ENCODE measurements at regions not wholly inside any gene's neighbourhood (a gene's known extent, or its start where the extent isn't known, plus 50 kb on each side); places are given as distances from the start of the nearest gene placed in this dataset.

DNA sequence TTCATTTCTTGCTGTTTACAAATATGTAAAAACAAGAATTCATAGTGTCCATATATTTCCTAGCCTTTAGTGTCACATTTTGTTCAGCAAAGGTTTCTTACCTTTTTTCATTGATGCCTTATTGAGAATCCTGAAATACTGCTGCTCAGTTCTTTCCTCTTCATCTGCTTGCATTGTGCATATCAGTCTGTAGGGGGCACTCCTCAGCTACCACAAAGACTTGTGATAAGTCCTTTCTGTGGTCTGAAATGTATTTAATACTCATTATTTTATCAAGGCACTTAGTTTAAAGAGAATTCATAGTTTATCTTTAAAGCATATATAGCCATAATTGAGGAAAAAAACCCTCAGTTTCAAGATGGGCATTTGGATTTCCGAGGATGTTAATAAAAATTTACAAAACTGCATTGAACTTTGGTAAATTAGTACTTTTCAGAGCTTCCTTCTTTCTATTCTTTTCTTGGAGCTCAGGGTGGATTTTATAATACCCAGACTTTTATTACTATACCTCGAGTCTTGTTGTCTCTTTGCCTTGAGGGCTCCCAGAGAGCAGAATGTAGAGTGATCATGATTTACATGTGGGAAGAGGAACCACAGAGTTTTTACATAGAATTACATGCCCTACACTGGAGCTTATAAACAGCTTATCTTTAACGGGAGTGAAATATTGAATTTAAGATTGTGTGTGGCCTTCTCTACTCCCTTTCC lies 570.1 kb downstream of the PLCL1 start:
- intact Hi-C loops (cut with DNase I): no loop called here

DNA sequence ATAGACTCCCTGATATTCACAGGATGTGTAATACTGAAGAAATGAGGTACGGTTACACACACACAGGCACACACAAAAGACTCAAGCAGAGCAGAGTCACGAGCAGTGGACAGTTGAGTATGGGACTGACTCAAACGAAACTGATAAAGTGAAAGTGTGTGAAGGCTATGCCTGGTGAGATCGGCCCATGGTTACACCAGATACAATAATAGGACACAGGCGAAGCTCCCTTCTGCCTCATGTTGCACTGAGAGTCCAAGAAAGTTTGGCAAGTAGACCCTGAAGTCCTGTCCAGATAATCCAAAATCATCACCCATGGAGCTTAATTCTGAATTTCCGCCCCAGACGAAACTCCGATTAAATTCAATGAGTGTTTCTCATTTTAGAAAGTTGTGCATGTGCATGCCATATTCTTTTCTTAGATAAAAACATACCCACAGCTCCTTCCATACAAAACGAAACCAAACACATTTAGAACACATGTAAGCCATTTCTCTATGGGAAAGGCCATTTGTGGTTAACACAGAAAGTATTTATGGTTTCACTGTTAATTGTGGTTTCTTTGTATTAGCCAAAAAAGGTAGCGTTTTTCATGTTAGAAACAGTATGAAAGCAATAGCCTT lies 567.6 kb downstream of the PLCL1 start:
- H3K36me3 ChIP-seq (replicated peaks in 1 of 2): no peaks in the 10 kb centered on the region
- H3K27me3 ChIP-seq: no peaks in the 10 kb centered on the region
- H3K27ac ChIP-seq: no peak overlapping the region
- DNase-seq: no peak
- no peak overlapping the region for H3K4me3 ChIP-seq
- no peaks in the 10 kb centered on the region for H3K9me3 ChIP-seq (replicated peaks in 1 of 3)
- intact Hi-C loops (cut with DNase I): no loop called here
- H3K4me1 ChIP-seq (replicated peaks in 1 of 2): no peaks in the 10 kb centered on the region
- no peak for TF ChIP-seq POLR2A (IDR thresholded peaks at IDR 0.05)
- TF ChIP-seq, protein P1, sequence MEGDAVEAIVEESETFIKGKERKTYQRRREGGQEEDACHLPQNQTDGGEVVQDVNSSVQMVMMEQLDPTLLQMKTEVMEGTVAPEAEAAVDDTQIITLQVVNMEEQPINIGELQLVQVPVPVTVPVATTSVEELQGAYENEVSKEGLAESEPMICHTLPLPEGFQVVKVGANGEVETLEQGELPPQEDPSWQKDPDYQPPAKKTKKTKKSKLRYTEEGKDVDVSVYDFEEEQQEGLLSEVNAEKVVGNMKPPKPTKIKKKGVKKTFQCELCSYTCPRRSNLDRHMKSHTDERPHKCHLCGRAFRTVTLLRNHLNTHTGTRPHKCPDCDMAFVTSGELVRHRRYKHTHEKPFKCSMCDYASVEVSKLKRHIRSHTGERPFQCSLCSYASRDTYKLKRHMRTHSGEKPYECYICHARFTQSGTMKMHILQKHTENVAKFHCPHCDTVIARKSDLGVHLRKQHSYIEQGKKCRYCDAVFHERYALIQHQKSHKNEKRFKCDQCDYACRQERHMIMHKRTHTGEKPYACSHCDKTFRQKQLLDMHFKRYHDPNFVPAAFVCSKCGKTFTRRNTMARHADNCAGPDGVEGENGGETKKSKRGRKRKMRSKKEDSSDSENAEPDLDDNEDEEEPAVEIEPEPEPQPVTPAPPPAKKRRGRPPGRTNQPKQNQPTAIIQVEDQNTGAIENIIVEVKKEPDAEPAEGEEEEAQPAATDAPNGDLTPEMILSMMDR (IDR thresholded peaks at IDR 0.05): no peak
- 71 to 77% (median 73%) methylated on average over 10 of the region's 10 CpGs for WGBS, 4 donors

More for the DNA sequence above, 570.1 kb downstream of the PLCL1 start:
- H3K27ac ChIP-seq: no peak overlapping the region
- no peaks in the 10 kb centered on the region for H3K27me3 ChIP-seq
- H3K36me3 ChIP-seq (replicated peaks in 1 of 2): no peaks in the 10 kb centered on the region
- no peak for TF ChIP-seq POLR2A (IDR thresholded peaks at IDR 0.05)
- TF ChIP-seq, protein P1 (IDR thresholded peaks at IDR 0.05): peak; percentile 19 to 55 (median 34)
- H3K9me3 ChIP-seq (replicated peaks in 1 of 3): no peaks in the 10 kb centered on the region
- DNase-seq: peak in 5 of 7 donors; percentile 25 to 36 (median 28)
- WGBS, 4 donors: 27 to 32% (median 28%) methylated on average over 3 of the region's 3 CpGs
- H3K4me1 ChIP-seq (replicated peaks in 1 of 2): no peaks in the 10 kb centered on the region
- H3K4me3 ChIP-seq: no peak overlapping the region

DNA sequence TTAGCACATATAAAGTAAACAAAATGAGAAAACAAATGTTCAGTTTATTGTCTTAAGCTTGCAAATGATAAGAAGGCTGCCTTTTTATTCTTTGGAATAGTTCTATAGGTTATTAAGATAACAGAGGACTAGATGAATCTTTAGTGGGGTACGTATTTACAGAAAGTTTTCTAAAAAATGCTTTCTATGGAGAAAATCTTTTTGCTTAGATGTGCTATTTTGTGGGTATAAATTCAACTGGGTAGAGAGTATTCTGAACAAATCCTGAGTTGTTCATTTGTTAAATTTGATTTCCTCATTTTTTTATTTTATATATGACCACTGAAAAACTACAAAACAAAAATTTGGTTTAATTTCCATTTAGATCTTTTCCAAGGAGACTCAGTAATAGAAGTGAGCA lies 566.9 kb downstream of the PLCL1 start:
- no peaks in the 10 kb centered on the region for H3K36me3 ChIP-seq (replicated peaks in 1 of 2)
- 87 to 93% (median 90%) methylated on average over 1 of the region's 1 CpG for WGBS, 4 donors

DNA sequence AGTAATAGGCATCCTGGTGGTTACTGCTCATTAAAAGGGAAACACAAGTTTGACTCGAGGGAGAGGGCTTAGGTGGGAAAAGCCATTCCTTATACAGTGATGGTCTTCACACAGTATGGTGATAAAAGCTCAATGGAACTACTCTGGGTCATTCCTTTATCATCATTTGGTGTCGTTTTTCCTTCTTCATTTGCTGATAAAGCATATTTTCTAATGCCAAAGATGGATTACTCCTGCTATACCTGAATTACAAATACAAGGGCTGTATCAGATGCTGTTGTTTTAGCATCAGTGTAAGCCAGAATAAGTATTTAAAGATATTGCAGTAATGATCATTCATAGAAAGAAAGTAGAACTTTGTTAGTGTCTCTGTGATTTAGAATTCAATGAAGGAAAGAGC lies 563.7 kb downstream of the PLCL1 start:
- no peaks in the 10 kb centered on the region for H3K9me3 ChIP-seq (replicated peaks in 1 of 3)
- no peak for TF ChIP-seq POLR2A (IDR thresholded peaks at IDR 0.05)
- TF ChIP-seq, protein P1 (IDR thresholded peaks at IDR 0.05): no peak
- no peak overlapping the region for H3K27ac ChIP-seq
- H3K4me3 ChIP-seq: no peak overlapping the region
- 35 to 46% (median 44%) methylated on average over 2 of the region's 2 CpGs for WGBS, 4 donors
- H3K36me3 ChIP-seq (replicated peaks in 1 of 2): no peaks in the 10 kb centered on the region
- H3K27me3 ChIP-seq: no peaks in the 10 kb centered on the region
- no peaks in the 10 kb centered on the region for H3K4me1 ChIP-seq (replicated peaks in 1 of 2)
- intact Hi-C loops (cut with DNase I): no loop called here
- DNase-seq: no peak

More for the DNA sequence above, 566.9 kb downstream of the PLCL1 start:
- H3K27me3 ChIP-seq: no peaks in the 10 kb centered on the region
- TF ChIP-seq, protein P1 (IDR thresholded peaks at IDR 0.05): no peak
- no peak for TF ChIP-seq POLR2A (IDR thresholded peaks at IDR 0.05)
- H3K4me3 ChIP-seq: no peak overlapping the region
- intact Hi-C loops (cut with DNase I): no loop called here
- DNase-seq: no peak
- no peaks in the 10 kb centered on the region for H3K4me1 ChIP-seq (replicated peaks in 1 of 2)
- H3K27ac ChIP-seq: no peak overlapping the region
- no peaks in the 10 kb centered on the region for H3K9me3 ChIP-seq (replicated peaks in 1 of 3)
